ENCODE measurements at regions not wholly inside any gene's neighbourhood (a gene's known extent, or its start where the extent isn't known, plus 50 kb on each side); places are given as distances from the start of the nearest gene placed in this dataset.

DNA sequence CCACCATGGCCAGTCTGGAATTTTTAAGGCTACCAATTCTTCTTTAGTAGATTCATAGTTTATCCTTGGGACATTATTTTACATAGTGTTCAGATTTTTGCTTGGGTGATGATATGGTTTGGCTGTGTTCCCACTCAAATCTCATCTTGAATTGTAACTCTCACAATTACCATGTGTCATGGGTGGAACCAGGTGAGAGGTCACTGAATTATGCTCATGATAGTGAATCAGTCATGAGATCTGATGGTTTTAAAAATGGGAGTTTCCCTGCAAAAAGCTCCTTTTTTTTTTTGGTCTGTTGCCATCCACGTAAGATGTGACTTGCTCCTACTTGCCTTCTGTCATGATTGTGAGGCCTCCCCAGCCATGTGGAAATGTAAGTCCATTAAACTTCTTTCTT lies 163.9 kb downstream of the GABRG2 start:
- Histone ChIP-seq H3K4me3 (ENCODE audit: low read depth, low read length) (no peak overlapping the region), H3K27me3 (ENCODE audit: control insufficient read depth, insufficient read depth, low read length) (no peaks in the 10 kb centered on the region), H3K36me3 (ENCODE audit: control insufficient read depth, insufficient read depth, low read length) (no peaks in the 10 kb centered on the region)
- no peak for DNase-seq (ENCODE audit: low read depth)
- TF ChIP-seq, protein P1, sequence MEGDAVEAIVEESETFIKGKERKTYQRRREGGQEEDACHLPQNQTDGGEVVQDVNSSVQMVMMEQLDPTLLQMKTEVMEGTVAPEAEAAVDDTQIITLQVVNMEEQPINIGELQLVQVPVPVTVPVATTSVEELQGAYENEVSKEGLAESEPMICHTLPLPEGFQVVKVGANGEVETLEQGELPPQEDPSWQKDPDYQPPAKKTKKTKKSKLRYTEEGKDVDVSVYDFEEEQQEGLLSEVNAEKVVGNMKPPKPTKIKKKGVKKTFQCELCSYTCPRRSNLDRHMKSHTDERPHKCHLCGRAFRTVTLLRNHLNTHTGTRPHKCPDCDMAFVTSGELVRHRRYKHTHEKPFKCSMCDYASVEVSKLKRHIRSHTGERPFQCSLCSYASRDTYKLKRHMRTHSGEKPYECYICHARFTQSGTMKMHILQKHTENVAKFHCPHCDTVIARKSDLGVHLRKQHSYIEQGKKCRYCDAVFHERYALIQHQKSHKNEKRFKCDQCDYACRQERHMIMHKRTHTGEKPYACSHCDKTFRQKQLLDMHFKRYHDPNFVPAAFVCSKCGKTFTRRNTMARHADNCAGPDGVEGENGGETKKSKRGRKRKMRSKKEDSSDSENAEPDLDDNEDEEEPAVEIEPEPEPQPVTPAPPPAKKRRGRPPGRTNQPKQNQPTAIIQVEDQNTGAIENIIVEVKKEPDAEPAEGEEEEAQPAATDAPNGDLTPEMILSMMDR (IDR thresholded peaks at IDR 0.05; ENCODE audit: insufficient read depth, low read length, poor library complexity, severe bottlenecking) = no peak

DNA sequence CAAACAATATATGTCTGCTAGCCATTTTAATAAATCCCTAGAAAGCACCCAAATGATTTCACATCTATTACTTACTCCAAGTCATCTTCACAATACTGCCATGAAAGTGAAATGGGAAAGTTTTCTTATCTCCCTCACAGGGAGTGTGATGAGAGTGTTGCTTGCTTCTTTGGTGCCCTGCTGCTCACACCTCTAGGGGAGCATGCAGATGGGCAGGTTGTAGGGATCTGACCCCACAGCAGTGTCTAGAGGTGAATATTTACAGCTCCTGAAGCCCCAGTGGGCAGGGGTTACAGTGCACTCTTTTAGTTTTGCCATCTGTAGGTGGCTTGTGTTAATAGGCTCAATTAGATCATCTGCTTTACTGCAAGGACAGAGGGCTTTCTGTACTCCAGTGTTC lies 173.2 kb downstream of the GABRG2 start:
- TF ChIP-seq, protein P1 (IDR thresholded peaks at IDR 0.05; ENCODE audit: insufficient read depth, low read length, poor library complexity, severe bottlenecking) = no peak
- Histone ChIP-seq H3K27me3 (ENCODE audit: control insufficient read depth, insufficient read depth, low read length) (no peaks in the 10 kb centered on the region), H3K36me3 (ENCODE audit: control insufficient read depth, insufficient read depth, low read length) (no peaks in the 10 kb centered on the region)

DNA sequence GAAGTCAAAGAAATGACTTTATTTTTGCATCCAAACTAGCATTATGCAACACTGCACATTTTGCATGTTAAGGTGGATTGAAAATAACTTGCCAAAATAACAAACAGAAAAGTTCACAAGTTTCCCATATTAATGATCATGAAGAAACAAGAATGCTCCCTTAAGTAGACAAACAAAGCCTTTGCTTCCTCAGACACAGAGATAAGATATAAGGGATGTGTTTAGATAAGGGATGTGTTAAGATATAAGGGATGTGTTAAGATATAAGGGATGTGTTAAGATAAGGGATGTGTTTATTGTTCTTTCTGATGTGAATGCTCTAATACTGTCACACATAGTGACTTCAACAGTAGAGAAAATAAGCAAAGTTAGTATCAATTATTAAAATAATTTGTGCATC lies 174.8 kb downstream of the GABRG2 start:
- no peak for DNase-seq (ENCODE audit: low read depth)
- Histone ChIP-seq H3K4me3 (ENCODE audit: low read depth, low read length) (no peak overlapping the region), H3K27me3 (ENCODE audit: control insufficient read depth, insufficient read depth, low read length) (no peaks in the 10 kb centered on the region), H3K36me3 (ENCODE audit: control insufficient read depth, insufficient read depth, low read length) (no peaks in the 10 kb centered on the region)
- TF ChIP-seq, protein P1 (IDR thresholded peaks at IDR 0.05; ENCODE audit: insufficient read depth, low read length, poor library complexity, severe bottlenecking) = no peak

More for the DNA sequence above, 173.2 kb downstream of the GABRG2 start:
- DNase-seq (ENCODE audit: low read depth) = no peak
- H3K4me3 ChIP-seq (ENCODE audit: low read depth, low read length) = no peak overlapping the region

DNA sequence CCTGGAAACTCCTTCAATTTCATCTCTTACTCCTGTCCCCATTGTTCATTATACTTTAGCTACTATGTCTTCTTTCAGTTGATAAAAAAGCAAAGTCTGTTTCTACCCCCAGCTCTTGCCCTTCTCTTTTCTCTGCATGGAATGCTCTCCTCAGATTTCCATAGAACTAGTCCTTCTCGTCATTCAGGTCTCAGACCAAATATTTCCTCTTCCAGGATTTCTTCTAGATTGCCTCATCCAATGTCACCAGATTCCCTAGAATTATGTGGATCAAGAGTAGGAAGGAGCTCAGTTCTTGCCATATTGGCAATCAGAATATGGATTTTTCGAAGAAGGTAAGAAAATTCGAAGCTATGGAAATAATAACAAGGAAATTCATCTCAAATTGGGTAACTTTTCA lies 176.1 kb downstream of the GABRG2 start:
- Histone ChIP-seq H3K36me3 (ENCODE audit: control insufficient read depth, insufficient read depth, low read length) (no peaks in the 10 kb centered on the region), H3K4me3 (ENCODE audit: low read depth, low read length) (no peak overlapping the region), H3K27me3 (ENCODE audit: control insufficient read depth, insufficient read depth, low read length) (no peaks in the 10 kb centered on the region)
- DNase-seq (ENCODE audit: low read depth) = no peak
- TF ChIP-seq, protein P1 (IDR thresholded peaks at IDR 0.05; ENCODE audit: insufficient read depth, low read length, poor library complexity, severe bottlenecking) = no peak

DNA sequence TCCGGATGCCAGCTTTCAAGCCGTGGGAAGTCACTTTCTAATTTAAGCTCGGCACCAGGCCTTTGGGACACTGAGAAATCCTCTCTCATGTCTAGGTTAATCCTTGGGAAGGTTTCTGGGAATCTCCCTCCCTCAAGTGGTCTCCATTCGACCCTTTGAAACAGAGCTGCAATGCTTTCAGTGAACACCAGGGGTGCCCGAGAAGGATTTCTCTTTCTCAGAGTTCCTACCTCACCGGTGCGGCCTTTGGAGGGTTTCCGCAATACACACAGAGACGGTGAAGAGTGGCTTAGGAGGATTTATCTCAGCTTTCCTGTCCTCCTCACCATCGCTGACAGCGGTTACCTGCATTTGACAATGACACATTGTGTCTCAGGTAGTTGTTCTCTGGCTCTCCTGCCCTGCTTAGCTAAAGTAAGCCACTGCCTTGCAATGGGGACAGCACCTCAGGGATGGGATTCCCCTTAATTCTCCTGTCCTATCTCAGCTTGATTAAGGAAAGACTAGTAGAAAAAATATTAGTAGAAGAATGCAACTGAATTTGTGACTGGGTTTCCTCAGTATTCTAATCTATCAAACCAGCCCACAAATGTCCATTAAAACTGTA lies 180.6 kb downstream of the GABRG2 start:
- Histone ChIP-seq H3K27me3 (ENCODE audit: control insufficient read depth, insufficient read depth, low read length) (no peaks in the 10 kb centered on the region), H3K4me3 (ENCODE audit: low read depth, low read length) (no peak overlapping the region), H3K36me3 (ENCODE audit: control insufficient read depth, insufficient read depth, low read length) (no peaks in the 10 kb centered on the region)
- no peak for DNase-seq (ENCODE audit: low read depth)
- TF ChIP-seq, protein P1 (IDR thresholded peaks at IDR 0.05; ENCODE audit: insufficient read depth, low read length, poor library complexity, severe bottlenecking) = peak; percentile 39

DNA sequence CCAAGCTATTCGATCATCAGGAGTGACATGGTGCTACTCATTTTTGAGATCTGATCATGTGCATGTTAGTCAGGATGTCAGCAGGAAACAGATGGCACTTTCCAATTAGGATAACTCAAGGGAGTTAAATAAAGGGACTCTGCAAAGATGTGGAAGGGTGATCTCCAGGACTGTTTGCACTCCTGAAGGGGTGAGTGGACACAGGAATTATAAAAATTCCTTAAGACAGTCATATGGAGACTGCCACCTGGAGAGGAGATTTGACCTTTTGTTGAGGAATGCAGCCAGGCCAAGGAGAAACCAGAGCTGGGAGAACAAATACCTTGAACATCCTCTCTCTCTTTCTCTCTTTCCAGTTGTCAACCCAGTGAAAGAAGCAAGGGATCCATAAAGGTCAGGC lies 189.1 kb downstream of the GABRG2 start:
- no peak overlapping the region for H3K4me3 ChIP-seq (ENCODE audit: low read depth, low read length)
- H3K36me3 ChIP-seq (ENCODE audit: control insufficient read depth, insufficient read depth, low read length) = no peaks in the 10 kb centered on the region
- TF ChIP-seq, protein P1 (IDR thresholded peaks at IDR 0.05; ENCODE audit: insufficient read depth, low read length, poor library complexity, severe bottlenecking) = no peak
- DNase-seq (ENCODE audit: low read depth) = no peak
- no peaks in the 10 kb centered on the region for H3K27me3 ChIP-seq (ENCODE audit: control insufficient read depth, insufficient read depth, low read length)
